Lung (tissue), 11 donors: ENCODE measurements at regions not wholly inside any gene's neighbourhood (a gene's known extent, or its start where the extent isn't known, plus 50 kb on each side); places are given as distances from the start of the nearest gene placed in this dataset.

Source experiments
- ATAC-seq: fragments of 200-7000 bp; cut with Tn5 transposase; one replicate; pipeline ENCODE4 v1.9.1; 2020; ENCODE audit warnings: moderate number of reproducible peaks; ENCODE audit not compliant: insufficient read depth, low FRiP score
- DNase-seq, 3 donors: peaks; one replicate each; pipeline ENCODE4 v3.0.0-alpha.2; 2013 to 2017
- H3K27ac ChIP-seq, 2 donors: one replicate each; pipeline ENCODE4 v1.5.1; 2013; ENCODE audit warnings: mild to moderate bottlenecking in 2 of 2, moderate library complexity in 2 of 2, control low read depth in 1 of 2, inconsistent platforms in 1 of 2, low read depth in 1 of 2, low read length in 1 of 2
- H3K27me3 ChIP-seq, 3 donors: one replicate each; pipeline ENCODE4 v1.5.1; 2013; ENCODE audit warnings: low read length in 2 of 3; ENCODE audit not compliant: control insufficient read depth in 3 of 3, insufficient read depth in 3 of 3
- H3K36me3 ChIP-seq, 4 donors: one replicate each; pipeline ENCODE4 v1.5.1; 2013; ENCODE audit warnings: low read length in 4 of 4, mild to moderate bottlenecking in 1 of 4, moderate library complexity in 1 of 4; ENCODE audit not compliant: control insufficient read depth in 4 of 4, insufficient read depth in 4 of 4
- H3K4me1 ChIP-seq, 5 donors: one replicate each; pipeline ENCODE4 v1.5.1; 2013; ENCODE audit warnings: low read length in 5 of 5, mild to moderate bottlenecking in 2 of 5, moderate library complexity in 1 of 5; ENCODE audit not compliant: control insufficient read depth in 5 of 5, insufficient read depth in 5 of 5
- H3K4me3 ChIP-seq: one replicate; pipeline ENCODE4 v1.5.1; 2013; ENCODE audit warnings: mild to moderate bottlenecking, control low read depth, moderate library complexity
- H3K9ac ChIP-seq, 2 donors: one replicate each; pipeline ENCODE4 v1.5.1; 2013; ENCODE audit warnings: low read length in 2 of 2, control low read depth in 1 of 2; ENCODE audit not compliant: insufficient read depth in 1 of 2
- H3K9me3 ChIP-seq, 4 donors: one replicate each; pipeline ENCODE4 v1.5.1; 2013; ENCODE audit warnings: low read length in 3 of 4, mild to moderate bottlenecking in 1 of 4, moderate library complexity in 1 of 4; ENCODE audit not compliant: control insufficient read depth in 4 of 4, insufficient read depth in 3 of 4
- CTCF ChIP-seq: IDR thresholded peaks from 2 replicates; pipeline ENCODE4 v1.5.1; 2012; ENCODE audit warnings: mild to moderate bottlenecking; ENCODE audit errors: control extremely low read depth, extremely low read depth
- WGBS, 2 donors: extraction: QIAGEN DNeasy Blood & Tissue Kit; methylation state at CpG; one replicate each; pipeline ENCODE4 v1.1.7; 2013; 5-methylcytosine and 5-hydroxymethylcytosine counted together
- donor health status: control.
- donor health status: control.
- donor health status: Bipolar disorder and iron deficiency.
- donor health status: healthy.
- donor health status: DM: yes; HTN: yes; CAD: no.

GRCh38 chr20:39880890-39881289, 808.1 kb downstream of the MAFB start:
- H3K9me3 ChIP-seq, result peaks cover 0 to 6% (median 0%) of the 10 kb centered on the region in 4 donors
- no peaks in the 10 kb centered on the region for H3K27me3 ChIP-seq
- H3K36me3 ChIP-seq, result no peaks in the 10 kb centered on the region
- H3K9ac ChIP-seq, result no peak overlapping the region
- no peak overlapping the region for H3K27ac ChIP-seq
- DNase-seq (no peak), ATAC-seq (no peak)
- H3K4me3 ChIP-seq, result no peak overlapping the region
- peaks cover 0 to 30% (median 8%) of the 10 kb centered on the region in 5 donors for H3K4me1 ChIP-seq
- no peak for TF ChIP-seq CTCF
- WGBS, 2 donors, result 82 to 91% methylated on average over 4 of the region's 4 CpGs

GRCh38 chr20:39879296-39879695, 809.7 kb downstream of the MAFB start:
- H3K27ac ChIP-seq, result no peak overlapping the region
- H3K9me3 ChIP-seq, result peaks cover 0 to 6% (median 0%) of the 10 kb centered on the region in 4 donors
- H3K27me3 ChIP-seq, result no peaks in the 10 kb centered on the region
- no peaks in the 10 kb centered on the region for H3K36me3 ChIP-seq
- ATAC-seq, result no peak
- DNase-seq, result no peak
- TF ChIP-seq CTCF, result no peak
- H3K9ac ChIP-seq, result no peak overlapping the region
- H3K4me3 ChIP-seq, result no peak overlapping the region
- H3K4me1 ChIP-seq, result peaks cover 0 to 30% (median 8%) of the 10 kb centered on the region in 5 donors
- WGBS, 2 donors, result 88 to 92% methylated on average over 2 of the region's 2 CpGs

GRCh38 chr20:39878809-39879208, 810.2 kb downstream of the MAFB start:
- no peak for ATAC-seq
- no peak for TF ChIP-seq CTCF
- Histone ChIP-seq H3K27ac (no peak overlapping the region), H3K9me3 (peaks cover 0 to 6% (median 0%) of the 10 kb centered on the region in 4 donors), H3K27me3 (no peaks in the 10 kb centered on the region), H3K36me3 (no peaks in the 10 kb centered on the region), H3K4me3 (no peak overlapping the region), H3K9ac (no peak overlapping the region), H3K4me1 (peaks cover 0 to 30% (median 8%) of the 10 kb centered on the region in 5 donors)
- no peak for DNase-seq
- 61 to 80% methylated on average over 2 of the region's 2 CpGs for WGBS, 2 donors

- no peak for TF ChIP-seq CTCF
- ATAC-seq (no peak), DNase-seq (peak in 2 of 3 donors; percentile 25 to 41)
- Histone ChIP-seq H3K27me3 (no peaks in the 10 kb centered on the region), H3K9ac (no peak overlapping the region), H3K36me3 (no peaks in the 10 kb centered on the region), H3K9me3 (peaks cover 0 to 6% (median 0%) of the 10 kb centered on the region in 4 donors), H3K4me1 (peaks cover 0 to 30% (median 8%) of the 10 kb centered on the region in 5 donors), H3K27ac (no peak overlapping the region), H3K4me3 (no peak overlapping the region)
- 67 to 79% methylated on average over 2 of the region's 2 CpGs for WGBS, 2 donors
Measured at GRCh38 chr20:39878320-39878719, 810.7 kb downstream of the MAFB start.
